ACHN (cell line): ENCODE measurements at regions not wholly inside any gene's neighbourhood (a gene's known extent, or its start where the extent isn't known, plus 50 kb on each side); places are given as distances from the start of the nearest gene placed in this dataset.
"Not testable (repeated sequence)": the region's sequence is repeated elsewhere in the genome, so short reads cannot be mapped to it uniquely, and the experiment has no call there.

Source experiments
- DNase-seq: peaks from one replicate; pipeline ENCODE4 v3.0.0-alpha.2; 2015
- in situ Hi-C: cut with HindIII; loops from 2 replicates; pipeline ENCODE4 v1.10.0; 2017; ENCODE audit warnings: low sequenced_read_pairs, low pct_ligation_motif_present, low pct_unique_long_range_greater_than_20kb

- DNase-seq, result no peak
- in situ Hi-C loops, result no loop called here
These were observed 108.6 kb downstream of the TMEM130 start for GRCh38 chr7:98761225-98761624.

- no peak for DNase-seq
- in situ Hi-C loops, result no loop called here
These were observed 107.2 kb downstream of the TMEM130 start for GRCh38 chr7:98762620-98763019.

- no peak for DNase-seq
- in situ Hi-C loops, result no loop called here
These were observed 106.4 kb downstream of the TMEM130 start for GRCh38 chr7:98763441-98763840.

GRCh38 chr7:98764946-98765345 is 104.9 kb downstream of the TMEM130 start:
- DNase-seq, result no peak
- in situ Hi-C loops, result no loop called here

DNA sequence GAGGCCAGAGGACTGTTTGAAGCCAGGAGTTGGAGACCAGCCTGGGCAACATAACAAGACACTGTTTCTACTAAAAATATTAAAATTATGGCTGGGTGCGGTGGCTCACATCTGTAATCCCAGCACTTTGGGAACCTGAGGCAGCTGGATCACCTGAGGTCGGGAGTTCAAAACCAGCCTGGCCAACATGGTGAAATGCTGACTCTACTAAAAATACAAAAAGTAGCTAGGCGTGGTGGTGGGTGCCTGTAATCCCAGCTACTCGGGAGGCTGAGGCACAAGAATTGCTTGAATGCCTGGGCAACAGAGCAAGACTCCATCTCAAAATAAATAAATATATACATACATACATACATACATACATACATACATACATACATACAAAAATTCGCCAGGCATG is 99.7 kb downstream of the TMEM130 start:
- DNase-seq, in situ Hi-C loops: not testable (repeated sequence)

DNA sequence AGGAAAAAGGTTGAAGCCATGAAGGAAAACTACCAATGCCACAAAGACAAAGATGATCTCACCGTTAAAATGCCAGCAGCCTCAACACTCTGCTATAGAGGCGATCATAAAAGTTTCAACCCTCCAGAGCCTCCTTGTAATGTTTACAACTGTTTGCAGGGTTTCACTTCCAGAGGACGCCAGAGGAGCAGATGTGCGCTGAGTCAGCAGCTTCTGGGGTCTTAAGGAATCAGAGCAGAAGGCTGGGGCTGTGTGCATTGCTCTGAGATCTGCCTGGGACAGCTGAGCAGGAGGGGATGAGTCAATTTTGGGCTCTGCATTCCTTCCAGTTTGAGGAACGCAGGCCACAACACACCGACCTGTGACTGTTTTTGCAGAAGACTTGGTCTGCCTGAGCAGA is 98.3 kb downstream of the TMEM130 start:
- DNase-seq, result no peak

GRCh38 chr7:98771941-98772603 is 97.7 kb downstream of the TMEM130 start:
- in situ Hi-C loops, result no loop called here
- no peak for DNase-seq

More for the DNA sequence above, 98.3 kb downstream of the TMEM130 start:
- in situ Hi-C loops, result no loop called here

DNA sequence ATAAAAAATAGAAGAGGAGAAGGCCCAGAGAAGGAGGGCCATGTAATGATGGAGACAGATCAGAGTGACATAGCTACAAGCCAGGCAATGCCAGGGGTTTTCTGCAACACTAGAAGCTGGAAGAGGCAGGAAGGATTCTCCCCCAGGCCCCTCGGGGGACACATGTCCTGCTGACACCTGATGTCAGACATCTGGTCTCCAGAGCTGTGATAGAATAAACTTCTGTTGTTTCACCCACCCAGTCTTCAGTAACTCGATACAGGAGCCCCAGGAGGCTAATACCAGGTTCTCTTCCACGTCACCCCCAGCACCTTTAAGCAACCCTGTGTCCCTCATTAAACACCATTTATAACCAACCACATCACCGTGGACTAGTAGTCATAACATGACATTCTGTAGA is 94.9 kb downstream of the TMEM130 start:
- no peak for DNase-seq
- in situ Hi-C loops, result no loop called here

GRCh38 chr7:98777051-98777450 is 92.8 kb downstream of the TMEM130 start:
- in situ Hi-C loops, result no loop called here
- DNase-seq, result no peak

DNA sequence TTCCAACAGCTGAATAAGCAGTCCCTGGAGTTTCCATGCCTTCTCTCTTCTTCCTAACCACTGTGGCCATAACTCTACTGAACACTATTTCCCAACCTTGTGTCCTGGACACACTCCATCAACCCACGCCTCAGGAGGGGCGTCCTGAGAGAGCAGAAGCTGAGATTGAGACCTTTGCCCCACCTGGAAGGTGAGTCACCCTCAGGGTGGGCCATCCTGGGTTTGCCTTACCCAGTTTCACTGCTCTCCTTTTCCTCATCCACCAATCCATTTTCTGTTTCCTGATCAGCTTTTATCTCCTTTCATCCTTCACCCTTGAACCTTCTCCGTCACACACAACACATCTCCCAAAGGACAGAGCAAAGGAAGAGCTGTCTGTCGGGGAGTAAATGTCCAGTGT is 91.4 kb downstream of the TMEM130 start:
- in situ Hi-C loops, result no loop called here
- DNase-seq, result no peak

- in situ Hi-C loops, result no loop called here
- DNase-seq, result no peak
These were observed 89.8 kb downstream of the TMEM130 start for GRCh38 chr7:98779800-98780587.

- in situ Hi-C loops, result no loop called here
- no peak for DNase-seq
These were observed 85.5 kb downstream of the TMEM130 start for GRCh38 chr7:98784216-98784785.

GRCh38 chr7:98785929-98786571 is 83.8 kb downstream of the TMEM130 start:
- in situ Hi-C loops, result no loop called here
- no peak for DNase-seq

- in situ Hi-C loops, result no loop called here
- DNase-seq, result no peak
These were observed 80.8 kb downstream of the TMEM130 start for GRCh38 chr7:98788966-98789365.

- in situ Hi-C loops, DNase-seq: not testable (repeated sequence)
These were observed 75.4 kb downstream of the TMEM130 start for GRCh38 chr7:98794453-98794852.

- in situ Hi-C loops, result no loop called here
- no peak for DNase-seq
These were observed 73.9 kb downstream of the TMEM130 start for GRCh38 chr7:98795741-98796493.
